Hepatocyte (in vitro differentiated cells): ENCODE measurements at regions not wholly inside any gene's neighbourhood (a gene's known extent, or its start where the extent isn't known, plus 50 kb on each side); places are given as distances from the start of the nearest gene placed in this dataset.

Source experiments
- DNase-seq: peaks from one replicate; pipeline ENCODE4 v3.0.0-alpha.2; 2016; ENCODE audit warnings: low spot score
- H2AFZ ChIP-seq: fragments of 200-600 bp; sonication (generic); 2 replicates; pipeline ENCODE4 v1.6.0; 2016; ENCODE audit warnings: antibody characterized with exemption, mild to moderate bottlenecking
- H3K27ac ChIP-seq: fragments of 200-600 bp; sonication (generic); 2 replicates; pipeline ENCODE4 v1.5.1; 2016; ENCODE audit warnings: mild to moderate bottlenecking
- H3K27me3 ChIP-seq: fragments of 200-600 bp; sonication (generic); 2 replicates; pipeline ENCODE4 v1.6.1; 2016
- H3K36me3 ChIP-seq: fragments of 200-600 bp; sonication (generic); replicated peaks from 2 replicates; pipeline ENCODE4 v1.5.1; 2016; ENCODE audit warnings: low read depth; ENCODE audit not compliant: insufficient read depth
- H3K4me1 ChIP-seq: fragments of 200-600 bp; sonication (generic); 2 replicates; pipeline ENCODE4 v1.5.1; 2016; ENCODE audit warnings: mild to moderate bottlenecking, moderate library complexity; ENCODE audit not compliant: insufficient read depth
- H3K4me2 ChIP-seq: fragments of 200-600 bp; sonication (generic); 2 replicates; pipeline ENCODE4 v1.6.0; 2016
- H3K4me3 ChIP-seq: fragments of 200-600 bp; sonication (generic); 2 replicates; pipeline ENCODE4 v1.5.1; 2016; ENCODE audit warnings: mild to moderate bottlenecking
- H3K79me2 ChIP-seq: fragments of 200-600 bp; sonication (generic); 2 replicates; pipeline ENCODE4 v1.6.0; 2017; ENCODE audit warnings: mild to moderate bottlenecking
- H3K9me2 ChIP-seq: fragments of 200-600 bp; sonication (generic); replicated peaks from 2 replicates; pipeline ENCODE4 v1.6.0; 2017; ENCODE audit warnings: mild to moderate bottlenecking; ENCODE audit not compliant: insufficient read depth
- H3K9me3 ChIP-seq: fragments of 200-600 bp; sonication (generic); 2 replicates; pipeline ENCODE4 v1.5.1; 2016; ENCODE audit warnings: low read depth, mild to moderate bottlenecking
- H4K20me1 ChIP-seq: fragments of 200-600 bp; sonication (generic); 2 replicates; pipeline ENCODE4 v1.6.0; 2016; ENCODE audit warnings: mild to moderate bottlenecking; ENCODE audit not compliant: insufficient read depth, poor library complexity, severe bottlenecking
- EZH2 ChIP-seq: fragments of 200-600 bp; sonication (generic); IDR thresholded peaks from 2 replicates; pipeline ENCODE4 v1.6.1; 2016; ENCODE audit warnings: antibody characterized with exemption, mild to moderate bottlenecking, borderline replicate concordance
- EZH2phosphoT487 ChIP-seq: fragments of 200-600 bp; sonication (generic); IDR thresholded peaks from one replicate; pipeline ENCODE4 v1.6.1; 2018; ENCODE audit warnings: antibody characterized with exemption, mild to moderate bottlenecking, low read depth, moderate library complexity; ENCODE audit not compliant: unreplicated experiment, severe bottlenecking
- WGBS: methylation state at CpG from one replicate; pipeline ENCODE4 v1.1.6; 2016; ENCODE audit warnings: low lambda C conversion rate; ENCODE audit errors: missing lambda C conversion rate; 5-methylcytosine and 5-hydroxymethylcytosine counted together
- TF ChIP-seq, protein P1 (sequence below): fragments of 200-600 bp; sonication (generic); IDR thresholded peaks from 2 replicates; pipeline ENCODE4 v1.5.1; 2016; ENCODE audit warnings: antibody characterized with exemption, mild to moderate bottlenecking; ENCODE audit not compliant: poor library complexity

GRCh38 chr11:22991196-22991595 lies 130.9 kb upstream of the CCDC179 start:
- Histone ChIP-seq H3K27ac (no peak overlapping the region), H3K36me3 (no peaks in the 10 kb centered on the region), H4K20me1 (no peaks in the 10 kb centered on the region), H3K79me2 (no peaks in the 10 kb centered on the region), H3K9me3 (no peaks in the 10 kb centered on the region), H3K4me2 (no peak overlapping the region), H2AFZ (no peak overlapping the region), H3K9me2 (no peaks in the 10 kb centered on the region), H3K4me3 (no peak overlapping the region), H3K27me3 (no peaks in the 10 kb centered on the region), H3K4me1 (no peaks in the 10 kb centered on the region)
- no peak for DNase-seq
- TF ChIP-seq, protein P1, sequence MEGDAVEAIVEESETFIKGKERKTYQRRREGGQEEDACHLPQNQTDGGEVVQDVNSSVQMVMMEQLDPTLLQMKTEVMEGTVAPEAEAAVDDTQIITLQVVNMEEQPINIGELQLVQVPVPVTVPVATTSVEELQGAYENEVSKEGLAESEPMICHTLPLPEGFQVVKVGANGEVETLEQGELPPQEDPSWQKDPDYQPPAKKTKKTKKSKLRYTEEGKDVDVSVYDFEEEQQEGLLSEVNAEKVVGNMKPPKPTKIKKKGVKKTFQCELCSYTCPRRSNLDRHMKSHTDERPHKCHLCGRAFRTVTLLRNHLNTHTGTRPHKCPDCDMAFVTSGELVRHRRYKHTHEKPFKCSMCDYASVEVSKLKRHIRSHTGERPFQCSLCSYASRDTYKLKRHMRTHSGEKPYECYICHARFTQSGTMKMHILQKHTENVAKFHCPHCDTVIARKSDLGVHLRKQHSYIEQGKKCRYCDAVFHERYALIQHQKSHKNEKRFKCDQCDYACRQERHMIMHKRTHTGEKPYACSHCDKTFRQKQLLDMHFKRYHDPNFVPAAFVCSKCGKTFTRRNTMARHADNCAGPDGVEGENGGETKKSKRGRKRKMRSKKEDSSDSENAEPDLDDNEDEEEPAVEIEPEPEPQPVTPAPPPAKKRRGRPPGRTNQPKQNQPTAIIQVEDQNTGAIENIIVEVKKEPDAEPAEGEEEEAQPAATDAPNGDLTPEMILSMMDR: no peak
- no peak for TF ChIP-seq EZH2phosphoT487
- no peak for TF ChIP-seq EZH2

- TF ChIP-seq, protein P1: no peak
- no peak for TF ChIP-seq EZH2
- no peak for TF ChIP-seq EZH2phosphoT487
- no peaks in the 10 kb centered on the region for H4K20me1 ChIP-seq
- peak overlapping the region; percentile 44 for H3K4me2 ChIP-seq
- H3K9me3 ChIP-seq: no peaks in the 10 kb centered on the region
- no peaks in the 10 kb centered on the region for H3K9me2 ChIP-seq
- no peak overlapping the region for H3K27ac ChIP-seq
- H2AFZ ChIP-seq: peak overlapping the region; percentile 12
- H3K79me2 ChIP-seq: no peaks in the 10 kb centered on the region
- WGBS: 31% methylated on average over 4 of the region's 4 CpGs
- no peak for DNase-seq
- H3K36me3 ChIP-seq: no peaks in the 10 kb centered on the region
- no peak overlapping the region for H3K4me3 ChIP-seq
- H3K4me1 ChIP-seq: no peaks in the 10 kb centered on the region
- H3K27me3 ChIP-seq: no peaks in the 10 kb centered on the region
Measured at GRCh38 chr11:23006730-23007129, 146.5 kb upstream of the CCDC179 start.

DNA sequence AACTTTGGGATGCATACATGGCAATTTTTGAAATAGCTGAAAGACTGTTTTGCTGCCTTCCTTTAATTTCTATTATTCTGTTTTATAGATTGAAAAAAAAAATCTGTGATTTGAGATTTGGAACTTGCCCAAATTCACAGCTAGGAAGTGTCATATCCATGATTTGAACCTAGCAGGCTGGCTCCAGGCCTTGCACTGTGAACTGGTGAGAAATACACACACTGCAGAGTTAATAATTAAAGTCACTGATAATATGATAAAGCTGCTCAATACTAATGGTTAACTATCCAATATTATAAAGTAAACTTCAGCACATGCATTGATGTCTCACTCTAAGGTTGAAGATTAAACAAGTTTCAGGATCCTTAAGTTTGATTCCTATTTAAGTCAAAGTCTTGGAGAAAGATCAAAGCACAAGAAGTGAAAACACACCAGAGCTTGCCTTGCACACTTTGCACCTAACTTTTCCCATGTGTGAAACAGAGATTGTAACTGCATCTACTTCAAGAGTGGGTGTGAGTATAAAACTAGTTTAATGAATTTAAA lies 150.6 kb upstream of the CCDC179 start:
- Histone ChIP-seq H3K9me3 (no peaks in the 10 kb centered on the region), H4K20me1 (no peaks in the 10 kb centered on the region), H3K36me3 (no peaks in the 10 kb centered on the region), H3K9me2 (no peaks in the 10 kb centered on the region), H3K27ac (no peak overlapping the region), H3K27me3 (no peaks in the 10 kb centered on the region), H3K79me2 (no peaks in the 10 kb centered on the region), H2AFZ (no peak overlapping the region), H3K4me3 (no peak overlapping the region), H3K4me2 (peak overlapping the region; percentile 21), H3K4me1 (no peaks in the 10 kb centered on the region)
- TF ChIP-seq, protein P1: no peak
- no peak for TF ChIP-seq EZH2phosphoT487
- TF ChIP-seq EZH2: no peak
- DNase-seq: no peak

GRCh38 chr11:23012930-23013329 lies 152.7 kb upstream of the CCDC179 start:
- Histone ChIP-seq H3K4me1 (no peaks in the 10 kb centered on the region), H3K4me2 (no peak overlapping the region), H3K79me2 (no peaks in the 10 kb centered on the region), H3K4me3 (no peak overlapping the region), H3K9me2 (no peaks in the 10 kb centered on the region), H2AFZ (no peak overlapping the region), H3K9me3 (no peaks in the 10 kb centered on the region), H3K27ac (no peak overlapping the region), H4K20me1 (no peaks in the 10 kb centered on the region), H3K36me3 (no peaks in the 10 kb centered on the region), H3K27me3 (no peaks in the 10 kb centered on the region)
- 98% methylated on average over 2 of the region's 2 CpGs for WGBS
- DNase-seq: no peak
- TF ChIP-seq EZH2: no peak
- TF ChIP-seq, protein P1: no peak
- TF ChIP-seq EZH2phosphoT487: no peak
